SK-N-SH treated with all-trans-retinoic acid at 6 μM for 48 hours (cell line): ENCODE measurements at regions not wholly inside any gene's neighbourhood (a gene's known extent, or its start where the extent isn't known, plus 50 kb on each side); places are given as distances from the start of the nearest gene placed in this dataset.

Source experiments
- ATAC-seq: fragments of 200-7000 bp; cut with Tn5 transposase; 3 replicates; pipeline ENCODE4 v1.9.1; 2020; ENCODE audit warnings: mild to moderate bottlenecking, moderate library complexity
- ARNTL ChIP-seq: fragments of 450-650 bp; formaldehyde crosslinking; IDR thresholded peaks from 2 replicates; pipeline ENCODE4 v1.5.0; 2020; ENCODE audit warnings: low read depth, mild to moderate bottlenecking, moderate library complexity, borderline replicate concordance
- ESRRG ChIP-seq: fragments of 250-450 bp; sonication (Bioruptor Pico); IDR thresholded peaks from 2 replicates; pipeline ENCODE4 v1.6.1; 2021; ENCODE audit warnings: mild to moderate bottlenecking
- ISL1 ChIP-seq: fragments of 250-450 bp; sonication (Bioruptor Pico); IDR thresholded peaks from 2 replicates; pipeline ENCODE4 v2.1.2; 2022; ENCODE audit warnings: mild to moderate bottlenecking, moderate library complexity
- OSR1 ChIP-seq: fragments of 250-450 bp; sonication (Bioruptor Pico); IDR thresholded peaks from 2 replicates; pipeline ENCODE4 v1.8.0; 2022; ENCODE audit warnings: moderate library complexity, mild to moderate bottlenecking, inconsistent platforms
- PPARA ChIP-seq: fragments of 250-450 bp; sonication (Bioruptor Pico); IDR thresholded peaks from 2 replicates; pipeline ENCODE4 v1.5.0; 2020; ENCODE audit warnings: mild to moderate bottlenecking, borderline replicate concordance
- RARB ChIP-seq: fragments of 250-450 bp; sonication (Bioruptor Pico); IDR thresholded peaks from 2 replicates; pipeline ENCODE4 v1.8.0; 2021; ENCODE audit warnings: mild to moderate bottlenecking, moderate library complexity
- SNAI2 ChIP-seq: fragments of 250-450 bp; sonication (Bioruptor Pico); IDR thresholded peaks from 2 replicates; pipeline ENCODE4 v1.5.0; 2020; ENCODE audit warnings: mild to moderate bottlenecking, moderate library complexity
- TCF4 ChIP-seq: fragments of 250-450 bp; sonication (Bioruptor Pico); IDR thresholded peaks from 2 replicates; pipeline ENCODE4 v1.8.0; 2021; ENCODE audit warnings: mild to moderate bottlenecking, moderate library complexity, borderline replicate concordance
- TOX ChIP-seq: fragments of 250-450 bp; sonication (Bioruptor Pico); IDR thresholded peaks from 2 replicates; pipeline ENCODE4 v1.8.0; 2021; ENCODE audit warnings: mild to moderate bottlenecking, moderate library complexity, borderline replicate concordance
- TSHZ2 ChIP-seq: fragments of 250-450 bp; sonication (Bioruptor Pico); IDR thresholded peaks from 2 replicates; pipeline ENCODE4 v1.5.0; 2020; ENCODE audit warnings: mild to moderate bottlenecking, moderate library complexity
- ZC3H10 ChIP-seq: fragments of 250-450 bp; sonication (Bioruptor Pico); IDR thresholded peaks from 2 replicates; pipeline ENCODE4 v1.5.1; 2021; ENCODE audit warnings: mild to moderate bottlenecking, moderate library complexity
- ZFP3 ChIP-seq: fragments of 250-450 bp; sonication (Bioruptor Pico); IDR thresholded peaks from 2 replicates; pipeline ENCODE4 v1.5.0; 2020; ENCODE audit warnings: mild to moderate bottlenecking, moderate library complexity
- ZFP30 ChIP-seq: fragments of 450-650 bp; formaldehyde crosslinking; IDR thresholded peaks from 2 replicates; pipeline ENCODE4 v1.5.0; 2022; ENCODE audit warnings: mild to moderate bottlenecking, moderate library complexity
- ZNF565 ChIP-seq: fragments of 450-650 bp; formaldehyde crosslinking; conservative IDR thresholded peaks from 2 replicates; pipeline ENCODE4 v1.5.0; 2020; ENCODE audit warnings: low read depth, mild to moderate bottlenecking, moderate library complexity
- ZNF70 ChIP-seq: fragments of 450-650 bp; formaldehyde crosslinking; IDR thresholded peaks from 2 replicates; pipeline ENCODE4 v1.5.0; 2020; ENCODE audit warnings: mild to moderate bottlenecking, moderate library complexity
- ZNF8 ChIP-seq: fragments of 450-650 bp; formaldehyde crosslinking; IDR thresholded peaks from 2 replicates; pipeline ENCODE4 v1.5.0; 2020; ENCODE audit warnings: mild to moderate bottlenecking, moderate library complexity
- TF ChIP-seq, protein P1 (sequence below): fragments of 250-450 bp; sonication (Bioruptor Pico); IDR thresholded peaks from 2 replicates; pipeline ENCODE4 v1.5.1; 2021; ENCODE audit warnings: mild to moderate bottlenecking, moderate library complexity
- TF ChIP-seq, protein P2 (sequence below): fragments of 250-450 bp; sonication (Bioruptor Pico); IDR thresholded peaks from 2 replicates; pipeline ENCODE4 v1.8.0; 2021; ENCODE audit warnings: low read depth, mild to moderate bottlenecking, moderate library complexity, borderline replicate concordance
- TF ChIP-seq, protein P3 (sequence below): fragments of 250-450 bp; sonication (Bioruptor Pico); IDR thresholded peaks from 2 replicates; pipeline ENCODE4 v1.5.1; 2020; ENCODE audit warnings: low read depth, mild to moderate bottlenecking, moderate library complexity

DNA sequence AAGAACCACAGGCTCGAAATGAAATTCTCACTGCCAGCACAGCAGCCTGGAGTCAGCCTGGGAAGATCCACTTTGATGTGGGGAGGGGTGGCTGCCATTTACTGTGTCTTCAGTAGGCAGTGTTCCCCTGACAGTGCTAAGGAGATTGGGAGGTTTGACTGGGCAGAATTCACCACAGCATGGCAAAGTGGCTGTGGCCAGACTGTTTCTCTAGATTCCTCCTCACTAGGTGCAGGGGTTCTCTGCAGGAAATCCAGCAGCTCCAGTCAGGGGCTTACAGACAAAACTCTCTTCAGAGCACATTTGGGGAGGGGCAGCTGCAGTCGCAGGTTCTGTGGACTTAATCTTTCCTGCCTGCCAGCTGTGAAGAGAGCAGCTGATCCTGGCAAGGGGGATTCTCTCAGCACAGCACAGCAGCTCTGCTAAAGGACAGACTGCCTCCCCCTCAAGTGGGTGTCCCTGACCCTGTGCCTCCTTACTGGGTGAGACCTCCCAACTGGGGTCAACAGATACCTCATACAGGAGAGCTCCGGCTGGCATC lies 1174.0 kb downstream of the RAPGEF2 start:
- no peak for ATAC-seq
- TF ChIP-seq ZNF565 (CRISPR knock-in tag) (no peak), ISL1 (no peak), ZNF70 (CRISPR knock-in tag) (no peak), OSR1 (no peak), ARNTL (no peak), TOX (CRISPR knock-in tag) (no peak), RARB (CRISPR knock-in tag) (no peak), ZC3H10 (CRISPR knock-in tag) (no peak), ZFP30 (CRISPR knock-in tag) (no peak), TCF4 (CRISPR knock-in tag) (no peak), SNAI2 (CRISPR knock-in tag) (no peak), PPARA (CRISPR knock-in tag) (no peak)
- TF ChIP-seq, protein P1, sequence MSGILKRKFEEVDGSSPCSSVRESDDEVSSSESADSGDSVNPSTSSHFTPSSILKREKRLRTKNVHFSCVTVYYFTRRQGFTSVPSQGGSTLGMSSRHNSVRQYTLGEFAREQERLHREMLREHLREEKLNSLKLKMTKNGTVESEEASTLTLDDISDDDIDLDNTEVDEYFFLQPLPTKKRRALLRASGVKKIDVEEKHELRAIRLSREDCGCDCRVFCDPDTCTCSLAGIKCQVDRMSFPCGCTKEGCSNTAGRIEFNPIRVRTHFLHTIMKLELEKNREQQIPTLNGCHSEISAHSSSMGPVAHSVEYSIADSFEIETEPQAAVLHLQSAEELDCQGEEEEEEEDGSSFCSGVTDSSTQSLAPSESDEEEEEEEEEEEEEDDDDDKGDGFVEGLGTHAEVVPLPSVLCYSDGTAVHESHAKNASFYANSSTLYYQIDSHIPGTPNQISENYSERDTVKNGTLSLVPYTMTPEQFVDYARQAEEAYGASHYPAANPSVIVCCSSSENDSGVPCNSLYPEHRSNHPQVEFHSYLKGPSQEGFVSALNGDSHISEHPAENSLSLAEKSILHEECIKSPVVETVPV (CRISPR knock-in tag), result no peak
- TF ChIP-seq, protein P2, sequence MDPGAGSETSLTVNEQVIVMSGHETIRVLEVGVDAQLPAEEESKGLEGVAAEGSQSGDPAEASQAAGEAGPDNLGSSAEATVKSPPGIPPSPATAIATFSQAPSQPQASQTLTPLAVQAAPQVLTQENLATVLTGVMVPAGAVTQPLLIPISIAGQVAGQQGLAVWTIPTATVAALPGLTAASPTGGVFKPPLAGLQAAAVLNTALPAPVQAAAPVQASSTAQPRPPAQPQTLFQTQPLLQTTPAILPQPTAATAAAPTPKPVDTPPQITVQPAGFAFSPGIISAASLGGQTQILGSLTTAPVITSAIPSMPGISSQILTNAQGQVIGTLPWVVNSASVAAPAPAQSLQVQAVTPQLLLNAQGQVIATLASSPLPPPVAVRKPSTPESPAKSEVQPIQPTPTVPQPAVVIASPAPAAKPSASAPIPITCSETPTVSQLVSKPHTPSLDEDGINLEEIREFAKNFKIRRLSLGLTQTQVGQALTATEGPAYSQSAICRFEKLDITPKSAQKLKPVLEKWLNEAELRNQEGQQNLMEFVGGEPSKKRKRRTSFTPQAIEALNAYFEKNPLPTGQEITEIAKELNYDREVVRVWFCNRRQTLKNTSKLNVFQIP (CRISPR knock-in tag), result no peak

GRCh38 chr4:160283081-160283480 lies 1180.2 kb downstream of the RAPGEF2 start:
- TF ChIP-seq ZFP3 (CRISPR knock-in tag), result no peak
- TF ChIP-seq ZFP30 (CRISPR knock-in tag), result no peak
- TF ChIP-seq ESRRG (CRISPR knock-in tag), result no peak
- no peak for TF ChIP-seq ZNF8 (CRISPR knock-in tag)
- no peak for TF ChIP-seq ARNTL
- TF ChIP-seq ISL1, result no peak
- no peak for TF ChIP-seq PPARA (CRISPR knock-in tag)
- TF ChIP-seq TOX (CRISPR knock-in tag), result no peak
- no peak for TF ChIP-seq ZNF70 (CRISPR knock-in tag)
- TF ChIP-seq, protein P2 (CRISPR knock-in tag), result no peak
- TF ChIP-seq, protein P3, sequence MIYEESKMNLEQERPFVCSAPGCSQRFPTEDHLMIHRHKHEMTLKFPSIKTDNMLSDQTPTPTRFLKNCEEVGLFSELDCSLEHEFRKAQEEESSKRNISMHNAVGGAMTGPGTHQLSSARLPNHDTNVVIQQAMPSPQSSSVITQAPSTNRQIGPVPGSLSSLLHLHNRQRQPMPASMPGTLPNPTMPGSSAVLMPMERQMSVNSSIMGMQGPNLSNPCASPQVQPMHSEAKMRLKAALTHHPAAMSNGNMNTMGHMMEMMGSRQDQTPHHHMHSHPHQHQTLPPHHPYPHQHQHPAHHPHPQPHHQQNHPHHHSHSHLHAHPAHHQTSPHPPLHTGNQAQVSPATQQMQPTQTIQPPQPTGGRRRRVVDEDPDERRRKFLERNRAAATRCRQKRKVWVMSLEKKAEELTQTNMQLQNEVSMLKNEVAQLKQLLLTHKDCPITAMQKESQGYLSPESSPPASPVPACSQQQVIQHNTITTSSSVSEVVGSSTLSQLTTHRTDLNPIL, result no peak
- TF ChIP-seq TSHZ2 (CRISPR knock-in tag), result no peak
- TF ChIP-seq RARB (CRISPR knock-in tag), result no peak
- TF ChIP-seq, protein P1 (CRISPR knock-in tag), result no peak
- no peak for TF ChIP-seq SNAI2 (CRISPR knock-in tag)
- ATAC-seq, result no peak

- no peak for ATAC-seq
- 0 out of 2 replicates have a peak, but pooled peaks have one; percentile 36 for TF ChIP-seq ISL1
- no peak for TF ChIP-seq TOX (CRISPR knock-in tag)
- no peak for TF ChIP-seq ZFP3 (CRISPR knock-in tag)
These were observed 1181.6 kb downstream of the RAPGEF2 start for GRCh38 chr4:160284516-160284915.
